ENCODE measurements at regions not wholly inside any gene's neighbourhood (a gene's known extent, or its start where the extent isn't known, plus 50 kb on each side); places are given as distances from the start of the nearest gene placed in this dataset.

GRCh38 chr22:32306561-32306960 lies 51.1 kb upstream of the RFPL3 start:
- peaks cover 26 to 67% of the 10 kb centered on the region in 2 donors for H3K27me3 Mint-ChIP-seq
- H3K27ac ChIP-seq (ENCODE audit: low read length), result no peak overlapping the region
- no peak overlapping the region for H3K4me3 ChIP-seq (ENCODE audit: control insufficient read depth in 1 of 2, extremely low read depth in 1 of 2, low read length in 1 of 2)
- no peaks in the 10 kb centered on the region for H3K4me1 Mint-ChIP-seq
- no peaks in the 10 kb centered on the region for H3K9me3 Mint-ChIP-seq
- WGBS (ENCODE audit: insufficient coverage), result 100% methylated on average over 1 of the region's 5 CpGs
- DNase-seq, result no peak
- no peak overlapping the region for H3K27ac Mint-ChIP-seq
- peaks cover 0 to 40% of the 10 kb centered on the region in 2 experiments for H3K27me3 ChIP-seq (replicated peaks in 1 of 2; ENCODE audit: control insufficient read depth in 2 of 2, extremely low read depth in 1 of 2, insufficient read depth in 2 of 2, low read length in 1 of 2)
- POLR2A ChIA-PET, result interaction anchor here in 1 of 2 donors (1.0 kb wide), 1 partner anchor 18 kb away, joined by 3 read pairs; no protein-coding TSS in a partner anchor
- ATAC-seq (replicated peaks in 1 of 4), result no peak
- no peaks in the 10 kb centered on the region for H3K36me3 ChIP-seq (ENCODE audit: control insufficient read depth in 2 of 2, extremely low read depth in 1 of 2, insufficient read depth in 1 of 2, low read length in 1 of 2)
- no peaks in the 10 kb centered on the region for H3K9me3 ChIP-seq
- no peak overlapping the region for H3K4me3 Mint-ChIP-seq
- no peaks in the 10 kb centered on the region for H3K36me3 Mint-ChIP-seq
- CTCF ChIA-PET, result no interaction called here
- H3K4me1 ChIP-seq (ENCODE audit: control insufficient read depth in 1 of 2, extremely low read depth in 1 of 2, insufficient read depth in 2 of 2, low read length in 2 of 2), result no peaks in the 10 kb centered on the region

- ChIA-PET CTCF (no interaction called here), POLR2A (no interaction called here)
- H3K4me1 Mint-ChIP-seq, result no peaks in the 10 kb centered on the region
- Histone ChIP-seq H3K9me3 (no peaks in the 10 kb centered on the region), H3K4me1 (ENCODE audit: control insufficient read depth in 1 of 2, extremely low read depth in 1 of 2, insufficient read depth in 2 of 2, low read length in 2 of 2) (no peaks in the 10 kb centered on the region), H3K36me3 (ENCODE audit: control insufficient read depth in 2 of 2, extremely low read depth in 1 of 2, insufficient read depth in 1 of 2, low read length in 1 of 2) (no peaks in the 10 kb centered on the region), H3K27me3 (replicated peaks in 1 of 2; ENCODE audit: control insufficient read depth in 2 of 2, extremely low read depth in 1 of 2, insufficient read depth in 2 of 2, low read length in 1 of 2) (peaks cover 0 to 45% of the 10 kb centered on the region in 2 experiments), H3K27ac (ENCODE audit: low read length) (no peak overlapping the region), H3K4me3 (ENCODE audit: control insufficient read depth in 1 of 2, extremely low read depth in 1 of 2, low read length in 1 of 2) (no peak overlapping the region)
- peaks cover 26 to 67% of the 10 kb centered on the region in 2 donors for H3K27me3 Mint-ChIP-seq
- H3K36me3 Mint-ChIP-seq, result no peaks in the 10 kb centered on the region
- no peaks in the 10 kb centered on the region for H3K9me3 Mint-ChIP-seq
- 77% methylated on average over 2 of the region's 3 CpGs for WGBS (ENCODE audit: insufficient coverage)
- DNase-seq (no peak), ATAC-seq (replicated peaks in 1 of 4) (no peak)
- no peak overlapping the region for H3K4me3 Mint-ChIP-seq
- no peak overlapping the region for H3K27ac Mint-ChIP-seq
Observed at GRCh38 chr22:32307055-32307454, 50.6 kb upstream of the RFPL3 start.

- no peaks in the 10 kb centered on the region for H3K36me3 Mint-ChIP-seq
- no peak overlapping the region for H3K4me3 Mint-ChIP-seq
- Histone ChIP-seq H3K27me3 (replicated peaks in 1 of 2; ENCODE audit: control insufficient read depth in 2 of 2, extremely low read depth in 1 of 2, insufficient read depth in 2 of 2, low read length in 1 of 2) (peaks cover 0 to 48% of the 10 kb centered on the region in 2 experiments), H3K27ac (ENCODE audit: low read length) (no peak overlapping the region), H3K36me3 (ENCODE audit: control insufficient read depth in 2 of 2, extremely low read depth in 1 of 2, insufficient read depth in 1 of 2, low read length in 1 of 2) (no peaks in the 10 kb centered on the region), H3K4me1 (ENCODE audit: control insufficient read depth in 1 of 2, extremely low read depth in 1 of 2, insufficient read depth in 2 of 2, low read length in 2 of 2) (no peaks in the 10 kb centered on the region), H3K9me3 (no peaks in the 10 kb centered on the region), H3K4me3 (ENCODE audit: control insufficient read depth in 1 of 2, extremely low read depth in 1 of 2, low read length in 1 of 2) (no peak overlapping the region)
- WGBS (ENCODE audit: insufficient coverage), result 62% methylated on average over 7 of the region's 7 CpGs
- ATAC-seq (replicated peaks in 1 of 4) (no peak), DNase-seq (no peak)
- no peaks in the 10 kb centered on the region for H3K9me3 Mint-ChIP-seq
- no peak overlapping the region for H3K27ac Mint-ChIP-seq
- H3K4me1 Mint-ChIP-seq, result no peaks in the 10 kb centered on the region
- H3K27me3 Mint-ChIP-seq, result peaks cover 26 to 66% of the 10 kb centered on the region in 2 donors
- POLR2A ChIA-PET, result no interaction called here
- CTCF ChIA-PET, result no interaction called here
Observed at GRCh38 chr22:32307617-32308016, 50.0 kb upstream of the RFPL3 start.

Data from T-cell (primary cell).